HG02798 (cell line): ENCODE measurements at regions not wholly inside any gene's neighbourhood (a gene's known extent, or its start where the extent isn't known, plus 50 kb on each side); places are given as distances from the start of the nearest gene placed in this dataset.

Source experiments
- ATAC-seq: cut with Tn5 transposase; IDR thresholded peaks from one replicate; pipeline ENCODE4 v1.9.1; 2021; ENCODE audit warnings: mild to moderate bottlenecking; ENCODE audit not compliant: unreplicated experiment, poor library complexity

- no peak for ATAC-seq
These were observed 926.2 kb downstream of the VRK1 start for GRCh38 chr14:97723351-97723750.

GRCh38 chr14:97723819-97724218 lies 926.6 kb downstream of the VRK1 start:
- no peak for ATAC-seq

- ATAC-seq: no peak
These were observed 927.1 kb downstream of the VRK1 start for GRCh38 chr14:97724265-97724731.

- ATAC-seq: no peak
These were observed 929.5 kb downstream of the VRK1 start for GRCh38 chr14:97726676-97727075.

GRCh38 chr14:97730706-97731105 lies 933.5 kb downstream of the VRK1 start:
- no peak for ATAC-seq

- ATAC-seq: no peak
These were observed 934.6 kb downstream of the VRK1 start for GRCh38 chr14:97731800-97732199.

- ATAC-seq: no peak
These were observed 950.1 kb downstream of the VRK1 start for GRCh38 chr14:97747316-97747715.

- ATAC-seq: no peak
These were observed 951.4 kb downstream of the VRK1 start for GRCh38 chr14:97748616-97749015.

GRCh38 chr14:97757491-97757890 lies 960.3 kb downstream of the VRK1 start:
- ATAC-seq: no peak

GRCh38 chr14:97760050-97760449 lies 962.9 kb downstream of the VRK1 start:
- ATAC-seq: no peak

- ATAC-seq: no peak
These were observed 965.2 kb downstream of the VRK1 start for GRCh38 chr14:97762386-97762785.

- ATAC-seq: no peak
These were observed 974.3 kb downstream of the VRK1 start for GRCh38 chr14:97771340-97772045.

GRCh38 chr14:97773598-97773997 lies 976.4 kb downstream of the VRK1 start:
- ATAC-seq: no peak

GRCh38 chr14:97776890-97777558 lies 979.8 kb downstream of the VRK1 start:
- ATAC-seq: no peak

GRCh38 chr14:97777622-97778355 lies 980.6 kb downstream of the VRK1 start:
- no peak for ATAC-seq

- no peak for ATAC-seq
These were observed 982.0 kb downstream of the VRK1 start for GRCh38 chr14:97779140-97779539.

GRCh38 chr14:97780804-97781203 lies 983.6 kb downstream of the VRK1 start:
- ATAC-seq: no peak

- ATAC-seq: no peak
These were observed 984.8 kb downstream of the VRK1 start for GRCh38 chr14:97781961-97782360.

- no peak for ATAC-seq
These were observed 985.8 kb downstream of the VRK1 start for GRCh38 chr14:97782871-97783414.

- ATAC-seq: no peak
These were observed 988.3 kb downstream of the VRK1 start for GRCh38 chr14:97785495-97785894.

GRCh38 chr14:97788364-97788763 lies 991.2 kb downstream of the VRK1 start:
- ATAC-seq: no peak
